GM19238 (cell line): ENCODE measurements at regions not wholly inside any gene's neighbourhood (a gene's known extent, or its start where the extent isn't known, plus 50 kb on each side); places are given as distances from the start of the nearest gene placed in this dataset.

Experiments
- DNase-seq: peaks from one replicate; pipeline ENCODE4 v3.0.0; 2011; ENCODE audit warnings: low spot score; ENCODE audit not compliant: insufficient read length

GRCh38 chr2:59502981-59503380 lies 1050.5 kb downstream of the BCL11A start:
- no peak for DNase-seq

- DNase-seq, result no peak
These were observed 1062.5 kb downstream of the BCL11A start for GRCh38 chr2:59490994-59491393.

DNA sequence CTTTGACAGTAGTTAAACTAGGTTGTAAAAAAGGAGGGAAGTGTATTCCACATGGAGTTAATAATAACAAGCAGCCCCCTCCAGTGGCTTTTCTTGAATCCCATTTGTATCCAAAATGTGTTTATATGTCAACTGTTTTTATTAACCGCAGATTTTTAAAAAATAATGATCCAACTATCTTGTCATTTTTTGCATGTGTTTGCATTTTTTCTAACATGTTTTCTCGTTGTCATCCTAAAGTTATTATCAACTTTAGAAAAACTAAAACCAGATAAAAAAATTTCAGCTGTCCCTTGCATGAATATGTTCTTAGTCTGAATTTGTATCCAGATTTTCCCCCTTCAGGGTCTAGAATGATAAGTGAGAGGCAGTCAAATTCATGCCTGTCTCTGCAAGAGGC lies 1063.3 kb downstream of the BCL11A start:
- no peak for DNase-seq

DNA sequence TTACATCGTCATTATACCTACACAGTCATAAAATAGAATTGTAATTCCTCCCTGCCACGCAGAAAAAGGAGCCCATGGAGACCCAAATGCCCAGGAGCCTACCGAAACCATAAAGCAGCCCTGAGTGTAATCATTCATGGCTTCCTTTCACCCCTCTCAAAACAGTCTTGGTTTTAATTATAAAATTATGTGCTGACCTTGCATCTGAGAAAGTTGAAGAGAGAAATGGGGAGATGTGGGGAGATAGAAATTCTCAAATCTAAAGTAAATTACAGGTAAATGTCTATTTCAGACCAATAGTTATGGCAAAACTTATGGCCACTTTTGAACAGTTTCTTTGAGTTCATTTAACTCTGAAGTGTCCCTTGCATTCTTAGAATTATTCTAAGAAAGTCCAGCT lies 1068.8 kb downstream of the BCL11A start:
- no peak for DNase-seq

- no peak for DNase-seq
These were observed 1090.0 kb downstream of the BCL11A start for GRCh38 chr2:59463426-59463825.

GRCh38 chr2:59462422-59463197 lies 1090.8 kb downstream of the BCL11A start:
- no peak for DNase-seq

- no peak for DNase-seq
These were observed 1092.3 kb downstream of the BCL11A start for GRCh38 chr2:59461127-59461526.

DNA sequence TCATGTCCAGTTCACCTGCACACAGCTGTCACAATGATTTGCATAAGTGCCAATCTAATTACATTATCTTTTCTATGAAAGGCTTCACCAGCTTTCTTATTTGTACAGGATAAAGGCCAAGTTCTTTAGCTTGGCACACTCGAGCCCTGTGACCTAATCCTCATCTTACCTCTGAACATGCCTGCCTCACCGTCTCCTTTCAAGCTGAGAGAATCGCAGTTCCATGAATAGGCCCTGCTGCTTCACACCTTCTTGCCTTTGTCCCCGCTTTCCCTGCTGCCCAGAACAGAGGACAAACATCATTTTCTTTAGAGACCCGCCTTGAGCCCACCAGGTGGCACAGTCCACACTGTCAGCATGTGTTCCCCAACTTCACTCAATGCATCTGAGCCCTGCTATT lies 1094.7 kb downstream of the BCL11A start:
- no peak for DNase-seq

DNA sequence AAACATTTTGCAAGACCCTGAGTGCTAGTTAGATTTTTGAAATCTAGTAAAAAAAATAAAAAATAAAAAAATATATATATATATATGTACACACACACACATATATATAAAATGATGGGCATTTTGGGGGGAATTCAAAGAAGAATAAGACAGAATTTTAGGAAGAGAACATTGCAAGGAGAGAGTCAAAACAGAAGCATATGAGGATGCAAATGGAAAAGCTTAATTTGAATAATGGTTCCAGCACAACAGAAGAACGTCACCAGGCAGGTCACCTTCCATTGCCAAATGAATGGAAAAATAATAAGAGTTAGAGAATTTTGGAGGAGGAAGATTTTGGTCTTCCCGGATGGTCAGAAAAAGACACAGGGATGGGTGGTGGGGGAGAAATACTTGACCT lies 1097.2 kb downstream of the BCL11A start:
- no peak for DNase-seq

DNA sequence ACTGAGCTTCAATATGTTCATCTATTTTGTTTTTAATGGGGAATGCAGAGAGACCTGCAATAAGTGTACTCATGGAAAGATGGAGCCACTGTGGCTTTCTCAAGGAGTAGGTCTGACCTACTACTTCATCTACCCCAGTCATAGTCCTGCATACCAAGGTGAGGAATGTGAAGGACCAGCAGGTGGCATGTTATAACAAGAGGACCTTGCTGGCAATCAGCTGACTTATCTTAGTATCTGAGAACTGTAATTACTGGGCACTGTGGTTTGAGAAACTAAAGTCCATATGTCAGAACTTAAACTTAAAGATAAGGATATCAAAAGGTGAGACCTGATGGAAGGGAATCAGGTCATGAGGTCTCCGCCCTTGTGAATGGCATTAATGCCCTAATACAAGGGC lies 1104.2 kb downstream of the BCL11A start:
- DNase-seq, result no peak

GRCh38 chr2:59440491-59440890 lies 1113.0 kb downstream of the BCL11A start:
- no peak for DNase-seq

- no peak for DNase-seq
These were observed 1117.8 kb downstream of the BCL11A start for GRCh38 chr2:59435635-59436034.

DNA sequence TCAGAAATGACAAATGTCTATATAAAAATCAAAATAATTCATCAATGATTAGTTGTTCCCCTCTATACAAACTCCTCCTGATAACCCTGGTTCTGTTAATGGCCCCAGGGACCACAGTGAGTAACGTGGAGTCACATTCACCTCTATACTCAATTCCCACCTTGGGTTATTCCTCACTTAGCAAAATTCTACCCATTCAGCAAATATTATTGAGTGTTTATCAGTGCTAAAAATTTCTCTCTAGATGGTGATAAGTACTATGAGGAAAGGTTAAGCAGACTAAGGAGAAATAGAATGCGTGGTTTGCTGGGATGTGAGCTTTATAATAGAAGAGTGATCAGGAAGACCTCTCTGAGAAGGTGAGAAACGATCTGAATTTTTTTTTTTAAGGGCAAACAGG lies 1124.5 kb downstream of the BCL11A start:
- no peak for DNase-seq

GRCh38 chr2:59427980-59428379 lies 1125.5 kb downstream of the BCL11A start:
- DNase-seq, result no peak

GRCh38 chr2:59425247-59425646 lies 1128.2 kb downstream of the BCL11A start:
- DNase-seq, result no peak

GRCh38 chr2:59413751-59414570 lies 1139.5 kb downstream of the BCL11A start:
- DNase-seq, result no peak

DNA sequence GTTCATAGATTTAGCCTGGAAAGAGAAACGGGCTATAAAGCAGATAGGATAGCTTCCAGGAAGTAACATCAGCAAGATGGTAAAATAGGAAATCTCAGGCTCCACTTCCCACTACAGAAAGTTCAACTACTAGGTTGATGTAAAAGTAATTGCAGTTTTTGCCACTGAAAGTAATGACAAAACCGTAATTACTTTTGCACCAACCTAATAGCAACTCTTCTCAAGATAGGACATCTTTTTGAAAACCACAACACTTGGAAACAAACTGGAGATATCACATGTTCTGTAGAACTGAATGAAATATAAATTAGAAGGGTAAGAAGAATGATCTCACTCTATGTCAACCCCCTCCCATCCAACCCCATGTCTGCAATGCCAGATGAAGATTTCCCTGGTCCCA lies 1154.3 kb downstream of the BCL11A start:
- DNase-seq, result no peak

GRCh38 chr2:59398081-59398480 lies 1155.4 kb downstream of the BCL11A start:
- DNase-seq, result no peak

DNA sequence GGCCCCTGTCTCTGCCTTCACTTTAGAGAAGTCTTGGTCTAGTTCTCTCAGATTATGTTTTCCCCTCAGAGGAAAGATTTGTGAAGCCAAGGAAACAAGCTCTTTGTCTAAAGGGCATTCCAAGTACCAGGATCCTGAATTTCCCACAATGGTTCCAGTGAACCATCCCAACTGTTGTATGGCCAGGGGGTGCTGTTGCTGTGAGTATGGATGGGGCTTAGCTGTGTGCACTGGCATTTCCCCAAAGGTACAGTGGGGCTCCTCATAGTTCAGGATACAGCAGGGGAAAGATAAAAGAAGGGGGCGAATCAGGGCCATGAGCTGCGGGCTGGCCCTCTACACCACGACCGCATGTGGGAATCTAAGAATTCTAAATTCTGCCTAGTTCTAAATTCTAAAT lies 1154.0 kb upstream of the FANCL start:
- no peak for DNase-seq

DNA sequence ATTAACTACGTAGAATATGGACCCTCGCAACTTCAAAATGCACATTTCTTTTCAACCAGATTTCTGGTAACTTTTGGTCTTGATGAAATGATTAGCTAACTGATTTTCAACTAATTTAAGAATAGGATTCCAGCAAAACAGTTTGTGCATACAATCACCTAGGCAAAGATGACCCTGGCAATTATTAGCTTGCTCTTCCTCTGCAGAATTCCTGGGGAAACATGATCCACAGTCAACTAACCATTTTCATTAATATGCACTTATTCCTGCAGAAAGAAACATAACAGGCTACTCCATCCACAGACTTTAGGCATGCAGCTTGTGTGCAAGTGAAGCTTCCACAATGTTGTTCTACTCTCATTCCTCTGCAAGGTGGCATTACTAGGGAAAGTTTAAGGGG lies 1150.8 kb upstream of the FANCL start:
- no peak for DNase-seq

GRCh38 chr2:59390581-59390980 lies 1149.5 kb upstream of the FANCL start:
- no peak for DNase-seq

DNA sequence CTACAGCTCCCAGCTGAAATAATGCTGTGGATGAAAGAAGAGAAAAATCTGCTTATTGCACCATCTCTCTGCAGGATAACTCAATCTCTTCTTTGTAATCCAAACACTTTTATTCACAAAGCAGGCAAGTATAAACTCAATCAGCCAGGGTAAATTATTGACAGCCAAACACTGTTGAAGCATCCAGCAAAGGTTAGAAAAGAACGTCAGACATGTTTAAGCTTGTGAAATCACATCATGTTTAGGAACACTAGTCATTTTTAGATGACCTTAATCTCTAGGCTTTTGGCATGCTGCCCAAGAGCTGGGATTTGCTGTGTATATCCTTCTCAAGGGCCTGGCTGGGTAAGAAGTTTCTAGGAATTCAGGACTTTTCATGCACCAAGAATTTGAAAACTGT lies 1148.1 kb upstream of the FANCL start:
- DNase-seq, result no peak

- no peak for DNase-seq
These were observed 1144.8 kb upstream of the FANCL start for GRCh38 chr2:59385971-59386370.
